Mesenchymal stem cell (in vitro differentiated cells and primary cell): ENCODE measurements at regions not wholly inside any gene's neighbourhood (a gene's known extent, or its start where the extent isn't known, plus 50 kb on each side); places are given as distances from the start of the nearest gene placed in this dataset.

Experiments
- DNase-seq: peaks from one replicate; pipeline ENCODE4 v3.0.0-alpha.2; 2013
- H2AFZ ChIP-seq: one replicate; pipeline ENCODE4 v1.6.1; 2013; ENCODE audit warnings: low read depth, mild to moderate bottlenecking, control low read depth, inconsistent platforms, low read length, moderate library complexity
- H2AK5ac ChIP-seq: 2 replicates; pipeline ENCODE4 v1.6.1; 2013; ENCODE audit warnings: low read length, moderate library complexity, mild to moderate bottlenecking, inconsistent platforms; ENCODE audit not compliant: severe bottlenecking
- H2BK120ac ChIP-seq: one replicate; pipeline ENCODE4 v1.6.1; 2013; ENCODE audit warnings: low read depth, mild to moderate bottlenecking, inconsistent platforms, low read length, moderate library complexity
- H2BK12ac ChIP-seq, 2 experiments: one replicate each; pipeline ENCODE4 v1.6.1; 2013; ENCODE audit warnings: inconsistent platforms in 2 of 2, low read length in 2 of 2, mild to moderate bottlenecking in 2 of 2, moderate library complexity in 2 of 2, control low read depth in 1 of 2
- H2BK15ac ChIP-seq: one replicate; pipeline ENCODE4 v1.6.1; 2013; ENCODE audit warnings: mild to moderate bottlenecking, low read depth, inconsistent platforms; ENCODE audit not compliant: poor library complexity, severe bottlenecking
- H2BK5ac ChIP-seq: 2 replicates; pipeline ENCODE4 v1.6.1; 2013; ENCODE audit warnings: low read depth, mild to moderate bottlenecking, low read length, control low read depth, inconsistent platforms; ENCODE audit not compliant: poor library complexity, severe bottlenecking
- H3K14ac ChIP-seq, 2 experiments: one replicate each; pipeline ENCODE4 v1.6.1; 2013; ENCODE audit warnings: inconsistent platforms in 2 of 2, low read length in 2 of 2, control low read depth in 1 of 2, mild to moderate bottlenecking in 1 of 2, moderate library complexity in 1 of 2
- H3K18ac ChIP-seq, 2 experiments: one replicate each; pipeline ENCODE4 v1.6.1; 2013; ENCODE audit warnings: inconsistent platforms in 2 of 2, low read length in 2 of 2, control low read depth in 1 of 2, low read depth in 1 of 2, mild to moderate bottlenecking in 1 of 2
- H3K23ac ChIP-seq, 2 experiments: one replicate each; pipeline ENCODE4 v1.6.1; 2013; ENCODE audit warnings: inconsistent platforms in 2 of 2, low read length in 2 of 2, mild to moderate bottlenecking in 2 of 2, moderate library complexity in 2 of 2, control low read depth in 1 of 2
- H3K27ac ChIP-seq: 2 replicates; pipeline ENCODE4 v1.5.1; 2013; ENCODE audit warnings: mild to moderate bottlenecking, moderate library complexity, low read length, control low read depth, inconsistent platforms; ENCODE audit not compliant: poor library complexity, severe bottlenecking
- H3K27me3 ChIP-seq, 2 experiments: 2 replicates each; pipeline versions ENCODE4 v1.6.1 to v1.7.0; 2013; ENCODE audit warnings: low read length in 2 of 2, mild to moderate bottlenecking in 2 of 2, moderate library complexity in 2 of 2, control low read depth in 1 of 2, inconsistent platforms in 1 of 2; ENCODE audit not compliant: control insufficient read depth in 1 of 2, insufficient read depth in 1 of 2
- H3K36me3 ChIP-seq, 2 experiments: 2 replicates each; pipeline versions ENCODE4 v1.6.1 to v1.7.0; 2013; ENCODE audit warnings: low read length in 2 of 2, control low read depth in 1 of 2, inconsistent platforms in 1 of 2, low read depth in 1 of 2, mild to moderate bottlenecking in 1 of 2; ENCODE audit not compliant: insufficient read depth in 2 of 2, control insufficient read depth in 1 of 2
- H3K4ac ChIP-seq, 2 experiments: one replicate each; pipeline ENCODE4 v1.6.1; 2013; ENCODE audit warnings: inconsistent platforms in 2 of 2, low read length in 2 of 2, mild to moderate bottlenecking in 2 of 2, moderate library complexity in 2 of 2, control low read depth in 1 of 2, low read depth in 1 of 2
- H3K4me1 ChIP-seq: 2 replicates; pipeline ENCODE4 v1.6.1; 2013; ENCODE audit warnings: low read depth, low read length, control low read depth; ENCODE audit not compliant: control insufficient read depth, insufficient read depth
- H3K4me2 ChIP-seq: 2 replicates; pipeline ENCODE4 v1.6.1; 2013; ENCODE audit warnings: low read length, mild to moderate bottlenecking, inconsistent platforms; ENCODE audit not compliant: poor library complexity, severe bottlenecking
- H3K4me3 ChIP-seq, 2 experiments: 2 replicates each; pipeline versions ENCODE4 v1.5.1 to v1.7.0; 2013; ENCODE audit warnings: low read length in 2 of 2, mild to moderate bottlenecking in 2 of 2, control low read depth in 1 of 2, low read depth in 1 of 2; ENCODE audit not compliant: insufficient read depth in 1 of 2
- H3K79me1 ChIP-seq: replicated peaks from 2 replicates; pipeline ENCODE4 v1.6.1; 2013; ENCODE audit warnings: mild to moderate bottlenecking, control low read depth, low read length, inconsistent platforms; ENCODE audit not compliant: poor library complexity, severe bottlenecking
- H3K9ac ChIP-seq: 2 replicates; pipeline ENCODE4 v1.7.0; 2013; ENCODE audit warnings: mild to moderate bottlenecking, low read length, moderate library complexity
- H3K9me3 ChIP-seq: 2 replicates; pipeline ENCODE4 v1.7.0; 2013; ENCODE audit warnings: mild to moderate bottlenecking, low read length; ENCODE audit not compliant: control insufficient read depth
- H4K8ac ChIP-seq: one replicate; pipeline ENCODE4 v1.6.1; 2013; ENCODE audit warnings: inconsistent platforms, mild to moderate bottlenecking, low read length, moderate library complexity
- H4K91ac ChIP-seq: one replicate; pipeline ENCODE4 v1.6.1; 2013; ENCODE audit warnings: mild to moderate bottlenecking, low read length, inconsistent platforms
- WGBS: methylation state at CpG from one replicate; pipeline ENCODE4 v1.1.7; 2013; ENCODE audit warnings: mixed read lengths; 5-methylcytosine and 5-hydroxymethylcytosine counted together

DNA sequence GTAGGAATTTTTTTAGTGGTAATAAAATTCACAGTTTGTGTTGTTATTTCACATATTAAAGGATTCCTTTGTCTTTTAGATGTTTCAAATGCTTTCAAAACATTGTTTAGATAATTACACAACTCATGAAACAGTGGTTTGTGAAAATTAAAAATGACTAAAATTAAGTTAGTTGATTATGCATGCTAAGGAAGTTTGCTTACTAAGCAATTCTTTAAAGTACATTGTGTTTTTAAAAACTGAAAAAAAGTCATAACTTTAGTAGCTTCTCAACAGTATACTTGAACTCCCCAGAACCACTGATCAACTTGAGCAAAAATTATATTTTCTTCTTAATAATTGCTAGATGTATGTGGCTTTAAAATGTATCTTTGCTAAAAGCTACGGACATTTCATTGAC, 298.4 kb upstream of the MC4R start:
- Histone ChIP-seq H2BK12ac (no peak overlapping the region), H2AK5ac (no peak overlapping the region), H4K91ac (no peak overlapping the region), H4K8ac (no peak overlapping the region), H2BK120ac (no peak overlapping the region), H3K18ac (no peak overlapping the region), H3K27ac (no peak overlapping the region), H3K23ac (no peak overlapping the region), H2AFZ (no peak overlapping the region), H2BK15ac (no peak overlapping the region), H3K36me3 (no peaks in the 10 kb centered on the region), H3K4me3 (no peak overlapping the region), H3K9ac (no peak overlapping the region), H3K4me2 (no peak overlapping the region), H2BK5ac (no peak overlapping the region), H3K27me3 (no peaks in the 10 kb centered on the region), H3K4ac (no peak overlapping the region), H3K79me1 (no peaks in the 10 kb centered on the region), H3K14ac (no peak overlapping the region), H3K4me1 (no peaks in the 10 kb centered on the region), H3K9me3 (no peaks in the 10 kb centered on the region)
- no peak for DNase-seq
- WGBS: no CpG with 5 or more reads among the region's 1 CpG

DNA sequence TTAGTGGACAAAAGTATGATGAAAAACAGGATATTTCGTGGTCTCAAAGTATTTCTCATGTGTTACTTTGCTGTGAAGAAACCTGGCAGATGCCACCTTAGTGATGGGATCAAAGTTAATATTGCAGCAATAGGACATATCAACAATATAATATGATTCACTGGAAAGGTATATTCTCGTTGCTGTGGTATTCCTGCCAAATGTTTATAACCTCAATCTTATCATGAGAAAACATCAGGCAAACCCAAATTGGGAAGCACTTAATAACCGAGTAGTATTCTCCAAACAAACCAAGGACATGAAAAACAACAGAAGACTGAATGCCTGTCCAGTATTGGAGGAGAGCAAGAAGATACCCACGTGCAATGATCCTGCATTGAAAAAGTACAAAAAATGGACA, 302.6 kb upstream of the MC4R start:
- H3K18ac ChIP-seq: no peak overlapping the region
- H3K4me1 ChIP-seq: no peaks in the 10 kb centered on the region
- H4K8ac ChIP-seq: no peak overlapping the region
- H3K4me2 ChIP-seq: no peak overlapping the region
- H2AK5ac ChIP-seq: no peak overlapping the region
- H3K27ac ChIP-seq: no peak overlapping the region
- H3K4ac ChIP-seq: no peak overlapping the region
- H3K4me3 ChIP-seq: no peak overlapping the region
- H3K36me3 ChIP-seq: no peaks in the 10 kb centered on the region
- WGBS: 70% methylated on average over 2 of the region's 4 CpGs
- no peak for DNase-seq
- no peak overlapping the region for H3K9ac ChIP-seq
- no peak overlapping the region for H2BK5ac ChIP-seq
- no peak overlapping the region for H2AFZ ChIP-seq
- H3K23ac ChIP-seq: no peak overlapping the region
- H2BK12ac ChIP-seq: no peak overlapping the region
- H3K27me3 ChIP-seq: peaks cover 0 to 4% of the 10 kb centered on the region in 2 experiments
- H2BK120ac ChIP-seq: no peak overlapping the region
- no peak overlapping the region for H3K14ac ChIP-seq
- H2BK15ac ChIP-seq: no peak overlapping the region
- H4K91ac ChIP-seq: no peak overlapping the region
- no peaks in the 10 kb centered on the region for H3K79me1 ChIP-seq
- H3K9me3 ChIP-seq: no peaks in the 10 kb centered on the region

DNA sequence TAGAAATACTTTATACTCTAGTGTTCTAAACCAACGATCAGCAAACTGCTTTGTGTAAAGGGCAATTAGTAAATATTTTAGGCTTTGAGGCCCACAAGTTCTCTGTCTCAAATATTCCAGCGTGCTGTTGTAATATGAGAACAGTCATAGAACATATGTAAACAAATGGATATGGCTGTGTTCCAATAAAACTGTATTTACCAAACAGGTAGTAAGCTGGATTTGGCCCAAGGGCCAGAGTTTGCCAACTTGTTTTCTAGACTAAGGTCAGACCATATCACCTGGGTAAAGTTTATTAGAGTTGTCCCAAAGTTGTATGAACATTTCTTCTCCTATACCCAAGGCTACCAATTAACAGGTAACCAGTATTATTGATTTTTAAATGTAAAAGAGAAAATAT, 303.2 kb upstream of the MC4R start:
- WGBS: 83% methylated on average over 2 of the region's 2 CpGs
- H2BK15ac ChIP-seq: no peak overlapping the region
- H3K4me1 ChIP-seq: no peaks in the 10 kb centered on the region
- no peak overlapping the region for H2AFZ ChIP-seq
- no peak overlapping the region for H2AK5ac ChIP-seq
- no peak overlapping the region for H2BK120ac ChIP-seq
- H3K4me3 ChIP-seq: no peak overlapping the region
- no peak overlapping the region for H3K18ac ChIP-seq
- no peaks in the 10 kb centered on the region for H3K79me1 ChIP-seq
- H4K8ac ChIP-seq: no peak overlapping the region
- no peak overlapping the region for H3K27ac ChIP-seq
- no peak overlapping the region for H3K23ac ChIP-seq
- H3K4me2 ChIP-seq: no peak overlapping the region
- no peak overlapping the region for H3K9ac ChIP-seq
- no peak for DNase-seq
- H3K27me3 ChIP-seq: peaks cover 0 to 4% of the 10 kb centered on the region in 2 experiments
- H4K91ac ChIP-seq: no peak overlapping the region
- no peak overlapping the region for H2BK12ac ChIP-seq
- H2BK5ac ChIP-seq: no peak overlapping the region
- no peak overlapping the region for H3K4ac ChIP-seq
- H3K36me3 ChIP-seq: no peaks in the 10 kb centered on the region
- no peak overlapping the region for H3K14ac ChIP-seq
- no peaks in the 10 kb centered on the region for H3K9me3 ChIP-seq

DNA sequence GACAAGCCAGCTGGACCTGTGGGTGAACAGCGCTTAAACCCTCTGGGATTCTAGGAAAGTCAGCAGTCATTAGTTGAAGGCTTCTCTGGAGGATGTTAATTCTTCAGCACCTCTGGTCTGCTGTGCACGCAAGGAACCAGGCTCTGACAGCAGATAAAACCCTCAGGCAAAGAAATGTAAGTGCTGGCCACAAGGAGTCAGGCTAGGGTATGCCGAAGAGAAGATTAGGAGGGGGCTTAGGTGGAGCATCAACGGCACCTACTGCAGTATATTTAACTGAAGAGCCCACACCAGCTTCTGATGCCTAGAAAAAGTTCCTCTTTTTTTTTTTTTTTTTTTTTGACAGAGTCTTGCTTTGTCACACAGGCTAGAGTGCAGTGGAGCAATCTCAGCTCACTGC, 304.2 kb upstream of the MC4R start:
- H3K4ac ChIP-seq: no peak overlapping the region
- H4K91ac ChIP-seq: no peak overlapping the region
- H3K9me3 ChIP-seq: no peaks in the 10 kb centered on the region
- H3K18ac ChIP-seq: no peak overlapping the region
- H3K4me1 ChIP-seq: no peaks in the 10 kb centered on the region
- no peaks in the 10 kb centered on the region for H3K79me1 ChIP-seq
- H3K9ac ChIP-seq: no peak overlapping the region
- WGBS: 30% methylated on average over 4 of the region's 4 CpGs
- no peak for DNase-seq
- H2BK12ac ChIP-seq: no peak overlapping the region
- no peak overlapping the region for H3K14ac ChIP-seq
- no peak overlapping the region for H2BK5ac ChIP-seq
- no peak overlapping the region for H3K4me2 ChIP-seq
- H2BK15ac ChIP-seq: no peak overlapping the region
- no peak overlapping the region for H4K8ac ChIP-seq
- no peak overlapping the region for H3K4me3 ChIP-seq
- no peak overlapping the region for H2BK120ac ChIP-seq
- no peak overlapping the region for H3K27ac ChIP-seq
- no peak overlapping the region for H2AFZ ChIP-seq
- H3K23ac ChIP-seq: no peak overlapping the region
- peaks cover 0 to 4% of the 10 kb centered on the region in 2 experiments for H3K27me3 ChIP-seq
- no peaks in the 10 kb centered on the region for H3K36me3 ChIP-seq
- H2AK5ac ChIP-seq: no peak overlapping the region
